GM12875 (cell line): ENCODE measurements at regions not wholly inside any gene's neighbourhood (a gene's known extent, or its start where the extent isn't known, plus 50 kb on each side); places are given as distances from the start of the nearest gene placed in this dataset.

ENCODE experiments used
- H3K4me3 ChIP-seq: one replicate; pipeline ENCODE4 v1.5.1; 2011; ENCODE audit warnings: low read depth, low read length, control low read depth
- TF ChIP-seq, protein P1 (sequence below): IDR thresholded peaks from 2 replicates; pipeline ENCODE4 v1.5.1; 2011; ENCODE audit warnings: low read depth, mild to moderate bottlenecking, control low read depth, inconsistent platforms, low read length, moderate library complexity, borderline replicate concordance; ENCODE audit not compliant: insufficient read depth

GRCh38 chr6:97714772-97715171 is 431.8 kb upstream of the MMS22L start:
- TF ChIP-seq, protein P1, sequence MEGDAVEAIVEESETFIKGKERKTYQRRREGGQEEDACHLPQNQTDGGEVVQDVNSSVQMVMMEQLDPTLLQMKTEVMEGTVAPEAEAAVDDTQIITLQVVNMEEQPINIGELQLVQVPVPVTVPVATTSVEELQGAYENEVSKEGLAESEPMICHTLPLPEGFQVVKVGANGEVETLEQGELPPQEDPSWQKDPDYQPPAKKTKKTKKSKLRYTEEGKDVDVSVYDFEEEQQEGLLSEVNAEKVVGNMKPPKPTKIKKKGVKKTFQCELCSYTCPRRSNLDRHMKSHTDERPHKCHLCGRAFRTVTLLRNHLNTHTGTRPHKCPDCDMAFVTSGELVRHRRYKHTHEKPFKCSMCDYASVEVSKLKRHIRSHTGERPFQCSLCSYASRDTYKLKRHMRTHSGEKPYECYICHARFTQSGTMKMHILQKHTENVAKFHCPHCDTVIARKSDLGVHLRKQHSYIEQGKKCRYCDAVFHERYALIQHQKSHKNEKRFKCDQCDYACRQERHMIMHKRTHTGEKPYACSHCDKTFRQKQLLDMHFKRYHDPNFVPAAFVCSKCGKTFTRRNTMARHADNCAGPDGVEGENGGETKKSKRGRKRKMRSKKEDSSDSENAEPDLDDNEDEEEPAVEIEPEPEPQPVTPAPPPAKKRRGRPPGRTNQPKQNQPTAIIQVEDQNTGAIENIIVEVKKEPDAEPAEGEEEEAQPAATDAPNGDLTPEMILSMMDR: no peak
- H3K4me3 ChIP-seq: no peak overlapping the region

GRCh38 chr6:97717086-97717485 is 434.1 kb upstream of the MMS22L start:
- TF ChIP-seq, protein P1: no peak
- H3K4me3 ChIP-seq: no peak overlapping the region

- TF ChIP-seq, protein P1: no peak
Observed at GRCh38 chr6:97726378-97726777, 443.4 kb upstream of the MMS22L start.

GRCh38 chr6:97732045-97732444 is 449.0 kb upstream of the MMS22L start:
- no peak overlapping the region for H3K4me3 ChIP-seq
- TF ChIP-seq, protein P1: no peak

More at GRCh38 chr6:97726378-97726777, 443.4 kb upstream of the MMS22L start:
- H3K4me3 ChIP-seq: no peak overlapping the region

- H3K4me3 ChIP-seq: no peak overlapping the region
- TF ChIP-seq, protein P1: no peak
Observed at GRCh38 chr6:97757575-97757974, 474.6 kb upstream of the MMS22L start.

GRCh38 chr6:97765461-97765860 is 482.4 kb upstream of the MMS22L start:
- H3K4me3 ChIP-seq: no peak overlapping the region
- TF ChIP-seq, protein P1: no peak

- H3K4me3 ChIP-seq: no peak overlapping the region
- TF ChIP-seq, protein P1: no peak
Observed at GRCh38 chr6:97771372-97771771, 488.4 kb upstream of the MMS22L start.
